Right lobe of liver (tissue), 6 donors: ENCODE measurements at regions not wholly inside any gene's neighbourhood (a gene's known extent, or its start where the extent isn't known, plus 50 kb on each side); places are given as distances from the start of the nearest gene placed in this dataset.
"Not testable (repeated sequence)": the region's sequence is repeated elsewhere in the genome, so short reads cannot be mapped to it uniquely, and the experiment has no call there.

Source experiments
- ATAC-seq, 4 donors: fragments of 200-7000 bp; cut with Tn5 transposase; one replicate each; pipeline ENCODE4 v1.9.1; 2020; ENCODE audit warnings: mild to moderate bottlenecking in 4 of 4, moderate library complexity in 4 of 4
- DNase-seq, 3 donors: peaks; one replicate each; pipeline ENCODE4 v3.0.0-alpha.2; 2020
- H3K27ac ChIP-seq, 3 donors: fragments of 200-600 bp; one replicate each; pipeline ENCODE4 v1.8.0; 2022
- H3K27me3 ChIP-seq, 2 donors: fragments of 200-600 bp; one replicate each; pipeline ENCODE4 v1.8.0; 2022
- H3K36me3 ChIP-seq, 4 donors: fragments of 200-600 bp; sonication (generic) in 1 of 4; one replicate each; pipeline versions ENCODE4 v1.5.1 to v1.8.0; 2017 to 2022; ENCODE audit warnings: control low read depth in 1 of 4
- H3K4me1 ChIP-seq, 4 donors: fragments of 200-600 bp; sonication (generic) in 1 of 4; one replicate each; pipeline versions ENCODE4 v1.5.1 to v1.8.0; 2017 to 2022; ENCODE audit warnings: control low read depth in 1 of 4
- H3K4me3 ChIP-seq, 3 donors: fragments of 200-600 bp; one replicate each; pipeline ENCODE4 v1.8.0; 2022
- H3K9me3 ChIP-seq, 4 donors: fragments of 200-600 bp; sonication (generic) in 1 of 4; one replicate each; pipeline versions ENCODE4 v1.5.1 to v1.8.0; 2017 to 2022; ENCODE audit warnings: control low read depth in 1 of 4
- POLR2A ChIP-seq: fragments of 450-650 bp; IDR thresholded peaks from one replicate; pipeline ENCODE4 v1.6.1; 2017; ENCODE audit warnings: antibody characterized with exemption, mild to moderate bottlenecking
- WGBS: methylation state at CpG from one replicate; pipeline ENCODE4 v1.1.6; 2018; ENCODE audit warnings: low coverage, low lambda C conversion rate; ENCODE audit not compliant: insufficient coverage; ENCODE audit errors: missing lambda C conversion rate; 5-methylcytosine and 5-hydroxymethylcytosine counted together
- intact Hi-C, 2 donors: fragments of 100-400 bp; cut with DNase I; formaldehyde crosslinking; loops; one replicate each; pipeline versions ENCODE4 v1.11.2 to v1.14.1; 2022
- TF ChIP-seq, protein P1 (sequence below), 4 donors: fragments of 200-600 bp in 3 of 4; fragments of 450-650 bp in 1 of 4; IDR thresholded peaks; one replicate each; pipeline versions ENCODE4 v1.5.1 to v1.8.0; 2016 to 2022; ENCODE audit warnings: antibody characterized with exemption in 4 of 4, mild to moderate bottlenecking in 2 of 4
- donor health status: DM: no; HTN: yes; CAD: no.
- donor health status: DM: no; HTN: no; CAD: no.
- donor health status: DM: no; HTN: no; CAD: no.
- donor health status: DM: no; HTN: yes; CAD: no.
- donor health status: DM: no; HTN: yes; CAD: no.

DNA sequence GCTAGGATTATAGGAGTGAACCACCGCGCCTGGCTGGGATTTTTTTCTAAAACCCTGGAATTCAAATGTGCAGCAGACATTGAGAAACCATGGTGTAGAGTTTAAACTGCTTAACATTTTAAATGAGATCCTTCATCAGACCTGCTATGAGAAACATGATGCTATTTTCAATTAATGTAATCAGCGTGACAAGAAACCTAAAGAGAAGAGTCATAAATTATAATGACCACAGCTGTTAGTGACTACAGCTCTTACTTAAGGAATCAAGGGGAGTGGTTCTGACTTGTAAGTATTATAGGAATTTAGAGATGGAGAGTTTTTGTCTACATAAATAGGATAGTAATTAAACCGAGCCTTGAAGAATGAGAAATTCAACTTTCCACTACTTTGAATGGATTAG is 170.6 kb downstream of the BARX2 start:
- Histone ChIP-seq H3K27me3 (no peaks in the 10 kb centered on the region), H3K4me3 (no peak overlapping the region), H3K9me3 (no peaks in the 10 kb centered on the region), H3K36me3 (no peaks in the 10 kb centered on the region), H3K4me1 (no peaks in the 10 kb centered on the region), H3K27ac (no peak overlapping the region)
- ATAC-seq, result no peak
- TF ChIP-seq, protein P1, sequence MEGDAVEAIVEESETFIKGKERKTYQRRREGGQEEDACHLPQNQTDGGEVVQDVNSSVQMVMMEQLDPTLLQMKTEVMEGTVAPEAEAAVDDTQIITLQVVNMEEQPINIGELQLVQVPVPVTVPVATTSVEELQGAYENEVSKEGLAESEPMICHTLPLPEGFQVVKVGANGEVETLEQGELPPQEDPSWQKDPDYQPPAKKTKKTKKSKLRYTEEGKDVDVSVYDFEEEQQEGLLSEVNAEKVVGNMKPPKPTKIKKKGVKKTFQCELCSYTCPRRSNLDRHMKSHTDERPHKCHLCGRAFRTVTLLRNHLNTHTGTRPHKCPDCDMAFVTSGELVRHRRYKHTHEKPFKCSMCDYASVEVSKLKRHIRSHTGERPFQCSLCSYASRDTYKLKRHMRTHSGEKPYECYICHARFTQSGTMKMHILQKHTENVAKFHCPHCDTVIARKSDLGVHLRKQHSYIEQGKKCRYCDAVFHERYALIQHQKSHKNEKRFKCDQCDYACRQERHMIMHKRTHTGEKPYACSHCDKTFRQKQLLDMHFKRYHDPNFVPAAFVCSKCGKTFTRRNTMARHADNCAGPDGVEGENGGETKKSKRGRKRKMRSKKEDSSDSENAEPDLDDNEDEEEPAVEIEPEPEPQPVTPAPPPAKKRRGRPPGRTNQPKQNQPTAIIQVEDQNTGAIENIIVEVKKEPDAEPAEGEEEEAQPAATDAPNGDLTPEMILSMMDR (IDR thresholded peaks at IDR 0.05), result no peak
- no peak for TF ChIP-seq POLR2A
- no peak for DNase-seq
- intact Hi-C loops, result no loop called here
- 67% methylated on average over 4 of the region's 4 CpGs for WGBS

DNA sequence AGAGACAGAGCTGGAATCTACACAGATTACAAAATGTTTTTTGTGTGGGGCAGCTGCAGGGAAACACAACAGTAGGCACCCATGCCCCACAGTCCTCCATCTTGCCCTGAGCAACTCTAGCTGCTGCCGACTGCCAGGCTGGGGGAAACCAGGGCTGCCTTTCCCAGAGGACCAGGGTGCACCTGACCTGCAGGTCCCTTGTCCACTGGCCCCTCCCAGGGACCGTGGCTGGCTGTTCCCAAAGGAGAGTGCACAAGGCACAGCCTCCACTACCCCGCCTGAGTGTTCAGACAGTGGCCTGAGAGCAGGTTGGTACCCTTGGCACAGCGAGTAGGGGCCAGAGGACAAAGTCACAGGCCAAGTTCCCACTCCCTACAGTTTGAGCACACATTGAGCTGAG is 181.8 kb downstream of the BARX2 start:
- WGBS, result no CpG with 5 or more reads among the region's 4 CpGs
- no peaks in the 10 kb centered on the region for H3K36me3 ChIP-seq
- intact Hi-C loops, result no loop called here
- H3K27me3 ChIP-seq, result no peaks in the 10 kb centered on the region
- no peak overlapping the region for H3K27ac ChIP-seq
- TF ChIP-seq POLR2A, result no peak
- TF ChIP-seq, protein P1 (IDR thresholded peaks at IDR 0.05), result no peak
- no peak for DNase-seq
- no peaks in the 10 kb centered on the region for H3K4me1 ChIP-seq
- H3K9me3 ChIP-seq, result no peaks in the 10 kb centered on the region
- no peak overlapping the region for H3K4me3 ChIP-seq
- ATAC-seq, result peak in 1 of 4 donors; percentile 21

DNA sequence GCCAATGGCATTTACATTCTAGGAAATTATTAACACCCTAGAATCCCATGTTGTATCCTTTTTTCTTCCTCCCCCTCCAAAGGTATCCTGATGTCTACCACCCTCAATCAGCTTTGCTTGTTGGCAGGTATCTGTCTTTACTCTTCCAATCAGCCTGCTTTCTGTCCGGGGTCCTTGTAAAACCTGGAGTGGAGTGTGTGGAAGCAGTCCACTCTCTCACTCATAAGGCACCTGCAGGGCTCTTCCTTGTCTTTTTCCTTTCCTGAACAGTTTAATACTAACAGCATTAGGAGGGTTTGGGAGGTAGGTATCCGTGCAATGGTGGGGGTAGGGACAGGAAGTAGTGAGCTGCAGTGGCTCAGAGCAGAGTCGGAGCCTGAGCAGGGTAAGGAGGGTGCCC is 193.4 kb downstream of the BARX2 start:
- no peak for TF ChIP-seq POLR2A
- TF ChIP-seq, protein P1 (IDR thresholded peaks at IDR 0.05), result no peak
- no peak overlapping the region for H3K27ac ChIP-seq
- no peaks in the 10 kb centered on the region for H3K36me3 ChIP-seq
- 69% methylated on average over 3 of the region's 3 CpGs for WGBS
- no peak for ATAC-seq
- H3K4me1 ChIP-seq, result no peaks in the 10 kb centered on the region
- no peaks in the 10 kb centered on the region for H3K9me3 ChIP-seq
- DNase-seq, result no peak
- intact Hi-C loops, result no loop called here
- no peak overlapping the region for H3K4me3 ChIP-seq
- no peaks in the 10 kb centered on the region for H3K27me3 ChIP-seq

DNA sequence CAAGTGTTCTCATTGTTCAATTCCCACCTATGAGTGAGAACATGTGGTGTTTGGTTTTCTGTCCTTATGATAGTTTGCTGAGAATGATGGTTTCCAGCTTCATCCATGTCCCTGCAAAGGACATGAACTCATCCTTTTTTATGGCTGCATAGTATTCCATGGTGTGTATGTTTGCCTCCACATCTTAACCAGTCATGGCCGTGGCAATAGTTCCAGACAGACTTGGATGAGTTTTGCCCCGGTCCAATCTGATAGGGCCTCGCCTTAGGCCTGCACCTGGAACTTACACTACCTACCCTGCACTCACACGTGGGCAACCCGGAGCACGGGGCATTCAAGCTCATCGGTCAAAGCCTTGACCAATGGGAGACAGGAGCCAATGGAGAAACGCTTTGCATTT is 197.0 kb downstream of the BARX2 start:
- WGBS, result 88% methylated on average over 5 of the region's 8 CpGs
- H3K9me3 ChIP-seq, H3K27me3 ChIP-seq, H3K4me1 ChIP-seq, ATAC-seq, H3K27ac ChIP-seq, H3K36me3 ChIP-seq, intact Hi-C loops, DNase-seq, H3K4me3 ChIP-seq: not testable (repeated sequence)

DNA sequence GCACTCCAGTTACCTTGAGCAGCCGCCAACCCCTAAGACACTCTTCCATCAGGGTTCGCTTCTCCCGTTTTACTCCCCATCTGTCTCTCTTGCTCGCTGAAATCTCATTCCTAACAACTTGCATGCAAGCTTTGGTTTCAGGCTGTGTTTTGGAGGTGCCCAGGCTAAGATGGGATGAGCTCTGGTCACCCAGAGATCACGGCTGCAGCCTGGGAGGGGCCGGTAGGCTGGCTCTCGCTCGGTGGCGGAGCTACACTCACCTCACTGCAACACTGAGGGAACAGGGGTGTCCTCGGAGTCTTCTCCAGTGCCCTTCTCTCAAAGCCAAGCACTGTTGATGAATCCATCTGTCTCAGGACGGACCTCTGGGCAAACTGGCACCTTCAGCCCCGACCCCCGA is 197.5 kb downstream of the BARX2 start:
- WGBS, result 85% methylated on average over 7 of the region's 13 CpGs
- no peak for ATAC-seq
- DNase-seq, result no peak
- Histone ChIP-seq H3K4me3 (no peak overlapping the region), H3K9me3 (no peaks in the 10 kb centered on the region), H3K4me1 (no peaks in the 10 kb centered on the region), H3K27ac (no peak overlapping the region), H3K36me3 (no peaks in the 10 kb centered on the region), H3K27me3 (no peaks in the 10 kb centered on the region)
- intact Hi-C loops, result no loop called here
- TF ChIP-seq, protein P1 (IDR thresholded peaks at IDR 0.05), result no peak
- no peak for TF ChIP-seq POLR2A
